H1 (cell line): ENCODE measurements at regions not wholly inside any gene's neighbourhood (a gene's known extent, or its start where the extent isn't known, plus 50 kb on each side); places are given as distances from the start of the nearest gene placed in this dataset.

Experiments
- CTCF ChIA-PET: fragments of 300-600 bp; sonication (Branson Sonifier 250); formaldehyde crosslinking; loops from one replicate; lab custom pipeline; 2021; ENCODE audit not compliant: partially characterized antibody; lab: Charles Lee
- POLR2A ChIA-PET: fragments of 300-600 bp; sonication (Branson Sonifier 250); formaldehyde crosslinking; loops from one replicate; lab custom pipeline; 2021; ENCODE audit warnings: inconsistent platforms; ENCODE audit not compliant: partially characterized antibody; lab: Charles Lee
- DNase-seq, 2 experiments: peaks; one replicate each; pipeline versions ENCODE4 v3.0.0 to v3.0.0-alpha.2; 2010 to 2022; ENCODE audit warnings: low spot score in 2 of 2, low read depth in 1 of 2, mixed read lengths in 1 of 2
- FAIRE-seq: peaks from 2 replicates; lab custom pipeline; 2011; peaks lifted over from hg19 to GRCh38; lab: Jason Lieb, UNC
- H2AFZ ChIP-seq: 2 replicates; pipeline ENCODE4 v1.8.1; 2012; ENCODE audit warnings: low read length, inconsistent platforms
- H2AK5ac ChIP-seq: 2 replicates; pipeline ENCODE4 v1.6.1; 2013; ENCODE audit warnings: low read depth, low read length
- H2BK120ac ChIP-seq: replicated peaks from 2 replicates; pipeline ENCODE3; 2013; ENCODE audit warnings: low read depth, low read length, inconsistent platforms
- H2BK12ac ChIP-seq: 2 replicates; pipeline ENCODE4 v1.6.1; 2013; ENCODE audit warnings: low read depth, low read length
- H2BK15ac ChIP-seq: 2 replicates; pipeline ENCODE4 v1.6.1; 2013; ENCODE audit warnings: low read length
- H2BK20ac ChIP-seq: 2 replicates; pipeline ENCODE4 v1.6.1; 2013; ENCODE audit warnings: low read length
- H2BK5ac ChIP-seq: 2 replicates; pipeline ENCODE4 v1.6.1; 2013; ENCODE audit warnings: low read depth, low read length
- H3K14ac ChIP-seq: 2 replicates; pipeline ENCODE4 v1.6.1; 2013; ENCODE audit warnings: inconsistent platforms; ENCODE audit not compliant: insufficient read length
- H3K18ac ChIP-seq: 2 replicates; pipeline ENCODE4 v1.6.1; 2013; ENCODE audit warnings: low read length; ENCODE audit errors: extremely low read depth
- H3K23ac ChIP-seq: 2 replicates; pipeline ENCODE4 v1.6.1; 2013; ENCODE audit warnings: inconsistent platforms; ENCODE audit not compliant: insufficient read length
- H3K23me2 ChIP-seq: 2 replicates; pipeline ENCODE4 v1.6.1; 2013; ENCODE audit warnings: low read depth, low read length
- H3K27ac ChIP-seq: 2 replicates; pipeline ENCODE4 v1.6.1; 2011; ENCODE audit warnings: low read depth, low read length, inconsistent platforms
- H3K27me3 ChIP-seq, 4 experiments: replicated peaks in 1 of 4; 1 replicate in 1 of 4; 2 replicates in 3 of 4; pipeline versions ENCODE4 v1.6.1 to v1.8.1; 2011 to 2013; ENCODE audit warnings: low read length in 3 of 4, mild to moderate bottlenecking in 3 of 4, inconsistent platforms in 2 of 4, mixed read lengths in 2 of 4, moderate library complexity in 1 of 4; ENCODE audit not compliant: control insufficient read depth in 3 of 4, insufficient read depth in 3 of 4; ENCODE audit errors: extremely low read depth in 1 of 4
- H3K36me3 ChIP-seq, 4 experiments: 2 replicates each; pipeline versions ENCODE4 v1.6.1 to v1.8.1; 2011 to 2013; ENCODE audit warnings: mild to moderate bottlenecking in 4 of 4, low read length in 3 of 4, moderate library complexity in 2 of 4, control low read depth in 1 of 4, inconsistent platforms in 1 of 4; ENCODE audit not compliant: insufficient read depth in 4 of 4, control insufficient read depth in 2 of 4
- H3K4ac ChIP-seq: replicated peaks from 2 replicates; pipeline ENCODE3; 2013; ENCODE audit warnings: low read length, low read depth, mixed read lengths, inconsistent platforms; ENCODE audit not compliant: insufficient read length
- H3K4me1 ChIP-seq, 4 experiments: replicated peaks in 1 of 4; 1 replicate in 1 of 4; 2 replicates in 3 of 4; pipeline versions ENCODE4 v1.6.1 to v1.8.1; 2011 to 2013; ENCODE audit warnings: low read length in 3 of 4, inconsistent platforms in 2 of 4, mixed read lengths in 1 of 4; ENCODE audit not compliant: insufficient read depth in 4 of 4, control insufficient read depth in 3 of 4
- H3K4me2 ChIP-seq, 2 experiments: 2 replicates each; pipeline versions ENCODE4 v1.6.1 to v1.8.1; 2011 to 2013; ENCODE audit warnings: low read depth in 2 of 2, low read length in 2 of 2, control low read depth in 1 of 2, inconsistent platforms in 1 of 2, mild to moderate bottlenecking in 1 of 2; ENCODE audit not compliant: insufficient read depth in 1 of 2
- H3K4me3 ChIP-seq, 4 experiments: fragments of 200-600, 300-600 bp in 1 of 4; sonication (generic), shearing (Covaris generic), sonication (Bioruptor Twin) in 1 of 4; 2 replicates each; pipeline versions ENCODE4 v1.5.1 to v1.8.1; 2011 to 2016; ENCODE audit warnings: low read length in 4 of 4, low read depth in 3 of 4, control low read depth in 2 of 4, inconsistent platforms in 2 of 4, mild to moderate bottlenecking in 2 of 4, mixed read lengths in 1 of 4, moderate library complexity in 1 of 4; ENCODE audit not compliant: insufficient read depth in 2 of 4; ENCODE audit errors: extremely low read depth in 1 of 4
- H3K56ac ChIP-seq: replicated peaks from 2 replicates; pipeline ENCODE3; 2013; ENCODE audit warnings: low read depth, mild to moderate bottlenecking, mixed read lengths, low read length, inconsistent platforms; ENCODE audit not compliant: insufficient read length
- H3K79me1 ChIP-seq: 2 replicates; pipeline ENCODE4 v1.6.1; 2013; ENCODE audit warnings: low read depth, low read length, control low read depth
- H3K79me2 ChIP-seq, 2 experiments: 2 replicates each; pipeline versions ENCODE4 v1.6.1 to v1.8.1; 2012 to 2013; ENCODE audit warnings: low read length in 2 of 2, mild to moderate bottlenecking in 2 of 2, inconsistent platforms in 1 of 2; ENCODE audit not compliant: insufficient read depth in 2 of 2, control insufficient read depth in 1 of 2
- H3K9ac ChIP-seq, 4 experiments: replicated peaks in 1 of 4; 1 replicate in 1 of 4; 2 replicates in 3 of 4; pipeline versions ENCODE4 v1.6.1 to v1.8.1; 2011 to 2013; ENCODE audit warnings: low read depth in 3 of 4, low read length in 3 of 4, control low read depth in 2 of 4, mild to moderate bottlenecking in 2 of 4, moderate library complexity in 2 of 4, inconsistent platforms in 1 of 4; ENCODE audit errors: extremely low read depth in 1 of 4
- H3K9me3 ChIP-seq, 2 experiments: 2 replicates each; pipeline versions ENCODE4 v1.6.1 to v1.8.1; 2012 to 2013; ENCODE audit warnings: mild to moderate bottlenecking in 2 of 2, moderate library complexity in 2 of 2, control low read depth in 1 of 2, inconsistent platforms in 1 of 2, low read depth in 1 of 2, low read length in 1 of 2, mixed read lengths in 1 of 2; ENCODE audit not compliant: insufficient read depth in 2 of 2
- H4K20me1 ChIP-seq, 2 experiments: replicated peaks in 1 of 2; 2 replicates each; pipeline versions ENCODE3 to v1.8.1; 2011 to 2013; ENCODE audit warnings: inconsistent platforms in 2 of 2, low read length in 2 of 2, mild to moderate bottlenecking in 1 of 2; ENCODE audit not compliant: insufficient read depth in 2 of 2, control insufficient read depth in 1 of 2
- H4K5ac ChIP-seq: 2 replicates; pipeline ENCODE4 v1.6.1; 2013; ENCODE audit warnings: low read length, low read depth, mixed read lengths, inconsistent platforms; ENCODE audit not compliant: insufficient read length
- H4K8ac ChIP-seq: 2 replicates; pipeline ENCODE4 v1.8.0; 2013; ENCODE audit warnings: mild to moderate bottlenecking, moderate library complexity, low read length, inconsistent platforms; ENCODE audit not compliant: insufficient read depth; ENCODE audit errors: extremely low read depth
- H4K91ac ChIP-seq: replicated peaks from 2 replicates; pipeline ENCODE3; 2013; ENCODE audit warnings: low read length, mixed read lengths, inconsistent platforms; ENCODE audit not compliant: insufficient read length
- CEBPB ChIP-seq: IDR thresholded peaks from 2 replicates; pipeline ENCODE4 v1.6.1; 2012; ENCODE audit warnings: low read depth, low read length
- CREB1 ChIP-seq: IDR thresholded peaks from 2 replicates; pipeline ENCODE4 v1.6.1; 2012; ENCODE audit warnings: inconsistent platforms
- EZH2 ChIP-seq: fragments of 200-600 bp; sonication (generic); IDR thresholded peaks from 2 replicates; pipeline ENCODE4 v1.7.1; 2012; ENCODE audit warnings: low read depth, mild to moderate bottlenecking, moderate library complexity, low read length, inconsistent platforms; ENCODE audit not compliant: severe bottlenecking
- JUND ChIP-seq: IDR thresholded peaks from 2 replicates; pipeline ENCODE4 v1.6.1; 2011; ENCODE audit warnings: mild to moderate bottlenecking, improper control_type of control experiment, low read length
- POLR2AphosphoS5 ChIP-seq: IDR thresholded peaks from 2 replicates; pipeline ENCODE4 v1.6.1; 2011; ENCODE audit warnings: low read depth, low read length
- SAP30 ChIP-seq: fragments of 300-600 bp; sonication (generic); IDR thresholded peaks from 2 replicates; pipeline ENCODE4 v1.7.1; 2012; ENCODE audit warnings: low read length, moderate library complexity, mild to moderate bottlenecking, inconsistent platforms; ENCODE audit not compliant: insufficient read depth, insufficient replicate concordance
- TCF12 ChIP-seq: IDR thresholded peaks from 2 replicates; pipeline ENCODE4 v1.6.1; 2011; ENCODE audit warnings: low read depth, mild to moderate bottlenecking, low read length
- TEAD4 ChIP-seq: IDR thresholded peaks from 2 replicates; pipeline ENCODE4 v1.6.1; 2012; ENCODE audit warnings: low read depth, low read length, inconsistent platforms, mixed read lengths
- WGBS, 2 experiments: shearing (Covaris generic) in 1 of 2; methylation state at CpG; one replicate each; pipeline versions ENCODE4 v1.1.6 to v1.1.7; 2013 to 2015; ENCODE audit warnings: low lambda C conversion rate in 2 of 2, mixed read lengths in 2 of 2, inconsistent platforms in 1 of 2, low coverage in 1 of 2, missing lambda C conversion rate in 1 of 2; ENCODE audit not compliant: insufficient replicate concordance in 2 of 2, insufficient coverage in 1 of 2, insufficient read length in 1 of 2; ENCODE audit errors: extremely low coverage in 1 of 2, missing lambda C conversion rate in 1 of 2; 5-methylcytosine and 5-hydroxymethylcytosine counted together
- TF ChIP-seq, protein P1 (sequence below): IDR thresholded peaks from 2 replicates; pipeline ENCODE4 v1.6.1; 2012; ENCODE audit warnings: low read length, inconsistent platforms

DNA sequence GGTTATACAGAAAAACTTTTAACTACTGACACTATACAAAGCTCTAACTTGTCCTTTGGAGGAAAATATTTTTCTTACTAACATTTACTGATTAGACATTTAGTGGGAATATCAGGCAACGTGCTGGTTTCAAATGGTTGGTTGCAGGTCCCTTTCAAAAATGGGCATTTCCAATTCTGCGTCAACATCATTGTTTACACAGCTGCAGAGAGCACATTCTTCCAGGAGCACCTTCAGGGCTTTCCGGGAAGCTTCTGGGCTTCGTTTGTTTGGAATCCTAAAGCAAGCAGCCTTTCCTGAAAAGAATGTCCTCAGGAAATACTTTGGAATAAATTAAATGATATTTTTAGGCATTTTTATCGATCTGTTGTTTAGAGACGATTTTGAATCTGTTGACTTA lies 289.7 kb downstream of the TRIML1 start:
- no peaks in the 10 kb centered on the region for H3K79me1 ChIP-seq
- no peaks in the 10 kb centered on the region for H3K36me3 ChIP-seq
- TF ChIP-seq CEBPB = no peak
- no peak for TF ChIP-seq CREB1
- TF ChIP-seq TCF12 = peak; percentile 99
- no peak for TF ChIP-seq POLR2AphosphoS5
- TF ChIP-seq, protein P1, sequence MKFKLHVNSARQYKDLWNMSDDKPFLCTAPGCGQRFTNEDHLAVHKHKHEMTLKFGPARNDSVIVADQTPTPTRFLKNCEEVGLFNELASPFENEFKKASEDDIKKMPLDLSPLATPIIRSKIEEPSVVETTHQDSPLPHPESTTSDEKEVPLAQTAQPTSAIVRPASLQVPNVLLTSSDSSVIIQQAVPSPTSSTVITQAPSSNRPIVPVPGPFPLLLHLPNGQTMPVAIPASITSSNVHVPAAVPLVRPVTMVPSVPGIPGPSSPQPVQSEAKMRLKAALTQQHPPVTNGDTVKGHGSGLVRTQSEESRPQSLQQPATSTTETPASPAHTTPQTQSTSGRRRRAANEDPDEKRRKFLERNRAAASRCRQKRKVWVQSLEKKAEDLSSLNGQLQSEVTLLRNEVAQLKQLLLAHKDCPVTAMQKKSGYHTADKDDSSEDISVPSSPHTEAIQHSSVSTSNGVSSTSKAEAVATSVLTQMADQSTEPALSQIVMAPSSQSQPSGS = no peak
- peak; percentile 64; the same call in 1 of the 2 replicates for TF ChIP-seq TEAD4
- no peak for TF ChIP-seq EZH2
- no peak for TF ChIP-seq SAP30
- no peak for TF ChIP-seq JUND
- H3K9ac ChIP-seq = no peak overlapping the region
- DNase-seq = no peak
- H4K8ac ChIP-seq = no peak overlapping the region
- H2BK15ac ChIP-seq = no peak overlapping the region
- H4K5ac ChIP-seq = peak overlapping the region; percentile 28
- peaks cover 0 to 6% (median 4%) of the 10 kb centered on the region in 4 experiments; a peak in 3 of 7 replicates for H3K4me1 ChIP-seq
- H3K23ac ChIP-seq = no peak overlapping the region
- peak overlapping the region in 1 of 4 experiments; percentile 20; a peak in 2 of 8 replicates for H3K4me3 ChIP-seq
- H3K18ac ChIP-seq = no peak overlapping the region
- no peaks in the 10 kb centered on the region for H4K20me1 ChIP-seq
- H3K56ac ChIP-seq = no peak overlapping the region
- peak; percentile 74 for FAIRE-seq
- H3K23me2 ChIP-seq = no peaks in the 10 kb centered on the region
- no peaks in the 10 kb centered on the region for H3K79me2 ChIP-seq
- no peak overlapping the region for H2AFZ ChIP-seq
- no peak overlapping the region for H2AK5ac ChIP-seq
- no peak overlapping the region for H2BK20ac ChIP-seq
- no peak overlapping the region for H2BK12ac ChIP-seq
- H3K4ac ChIP-seq = no peak overlapping the region
- no peaks in the 10 kb centered on the region for H3K27me3 ChIP-seq
- no peak overlapping the region for H3K27ac ChIP-seq
- H2BK5ac ChIP-seq = no peak overlapping the region
- WGBS, 2 experiments = 46% methylated on average over 6 of the region's 6 CpGs; no CpG with 5 or more reads in 1 of the 2 experiments
- POLR2A ChIA-PET = interaction anchor here (0.5 kb wide), 1 partner anchor 58 kb away, joined by 4 read pairs; no protein-coding TSS in a partner anchor
- H3K9me3 ChIP-seq = no peaks in the 10 kb centered on the region
- CTCF ChIA-PET = interaction anchor here (0.9 to 1.2 kb wide), 2 partner anchors 12 to 29 kb away, joined by 3 to 4 read pairs; no protein-coding TSS in a partner anchor
- peak overlapping the region in 1 of 2 experiments; percentile 6; a peak in 1 of 4 replicates for H3K4me2 ChIP-seq
- H4K91ac ChIP-seq = no peak overlapping the region
- H3K14ac ChIP-seq = no peak overlapping the region
- no peak overlapping the region for H2BK120ac ChIP-seq
